ENCODE measurements at regions not wholly inside any gene's neighbourhood (a gene's known extent, or its start where the extent isn't known, plus 50 kb on each side); places are given as distances from the start of the nearest gene placed in this dataset.

DNA sequence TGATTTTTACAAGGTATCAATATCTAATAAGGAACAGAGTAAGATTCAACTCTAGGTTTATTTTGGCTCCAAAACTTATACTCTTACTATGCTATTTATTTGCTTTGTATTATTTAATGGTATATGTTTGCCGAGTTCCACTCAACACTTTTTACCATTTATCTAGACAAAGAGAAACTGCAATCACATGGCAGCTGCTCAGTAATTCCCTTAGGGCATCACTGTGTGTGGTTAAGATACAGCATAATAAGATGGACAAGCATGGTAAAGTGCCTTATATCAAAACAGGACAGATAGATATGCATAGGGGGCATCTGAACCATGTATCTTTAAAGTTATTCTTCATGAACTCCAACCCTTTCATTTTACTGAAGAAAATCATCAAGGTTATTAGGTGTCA, 483.0 kb upstream of the ID4 start:
- TF ChIP-seq, protein P1, sequence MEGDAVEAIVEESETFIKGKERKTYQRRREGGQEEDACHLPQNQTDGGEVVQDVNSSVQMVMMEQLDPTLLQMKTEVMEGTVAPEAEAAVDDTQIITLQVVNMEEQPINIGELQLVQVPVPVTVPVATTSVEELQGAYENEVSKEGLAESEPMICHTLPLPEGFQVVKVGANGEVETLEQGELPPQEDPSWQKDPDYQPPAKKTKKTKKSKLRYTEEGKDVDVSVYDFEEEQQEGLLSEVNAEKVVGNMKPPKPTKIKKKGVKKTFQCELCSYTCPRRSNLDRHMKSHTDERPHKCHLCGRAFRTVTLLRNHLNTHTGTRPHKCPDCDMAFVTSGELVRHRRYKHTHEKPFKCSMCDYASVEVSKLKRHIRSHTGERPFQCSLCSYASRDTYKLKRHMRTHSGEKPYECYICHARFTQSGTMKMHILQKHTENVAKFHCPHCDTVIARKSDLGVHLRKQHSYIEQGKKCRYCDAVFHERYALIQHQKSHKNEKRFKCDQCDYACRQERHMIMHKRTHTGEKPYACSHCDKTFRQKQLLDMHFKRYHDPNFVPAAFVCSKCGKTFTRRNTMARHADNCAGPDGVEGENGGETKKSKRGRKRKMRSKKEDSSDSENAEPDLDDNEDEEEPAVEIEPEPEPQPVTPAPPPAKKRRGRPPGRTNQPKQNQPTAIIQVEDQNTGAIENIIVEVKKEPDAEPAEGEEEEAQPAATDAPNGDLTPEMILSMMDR (conservative IDR thresholded peaks at IDR 0.05; ENCODE audit: low read depth, low read length), result no peak
- no peak for TF ChIP-seq EZH2phosphoT487 (IDR thresholded peaks at IDR 0.05; ENCODE audit: borderline replicate concordance, low read length)

All from PC-3 (cell line).